ENCODE measurements at regions not wholly inside any gene's neighbourhood (a gene's known extent, or its start where the extent isn't known, plus 50 kb on each side); places are given as distances from the start of the nearest gene placed in this dataset.

GRCh38 chrX:130995439-130995838, 62.7 kb upstream of the ARHGAP36 start:
- no peaks in the 10 kb centered on the region for H3K9me3 Mint-ChIP-seq
- intact Hi-C loops (cut with micrococcal nuclease): no loop called here
- H3K27ac Mint-ChIP-seq: no peak overlapping the region
- no peaks in the 10 kb centered on the region for H3K4me1 ChIP-seq (ENCODE audit: control insufficient read depth in 2 of 2, insufficient read depth in 2 of 2, low read length in 2 of 2)
- ChIA-PET CTCF (no interaction called here), POLR2A (no interaction called here)
- DNase-seq: no peak
- H3K36me3 ChIP-seq (ENCODE audit: control insufficient read depth in 2 of 3, insufficient read depth in 3 of 3, low read length in 3 of 3): no peaks in the 10 kb centered on the region
- H3K36me3 Mint-ChIP-seq: no peaks in the 10 kb centered on the region
- H3K4me1 Mint-ChIP-seq: no peaks in the 10 kb centered on the region
- no peak overlapping the region for H3K27ac ChIP-seq (ENCODE audit: low read depth, low read length)
- no peaks in the 10 kb centered on the region for H3K27me3 ChIP-seq (ENCODE audit: control insufficient read depth in 2 of 2, insufficient read depth in 2 of 2, low read length in 2 of 2)
- H3K4me3 ChIP-seq (ENCODE audit: low read length): no peak overlapping the region
- no peak for ATAC-seq
- peaks cover 0 to 6% (median 0%) of the 10 kb centered on the region in 5 donors for H3K27me3 Mint-ChIP-seq
- no peaks in the 10 kb centered on the region for H3K9me3 ChIP-seq (ENCODE audit: control insufficient read depth in 2 of 3, low read length in 3 of 3)
- no peak overlapping the region for H3K4me3 Mint-ChIP-seq

GRCh38 chrX:130997314-130997713, 60.8 kb upstream of the ARHGAP36 start:
- no peak overlapping the region for H3K4me3 Mint-ChIP-seq
- H3K4me1 Mint-ChIP-seq: no peaks in the 10 kb centered on the region
- Histone ChIP-seq H3K36me3 (ENCODE audit: control insufficient read depth in 2 of 3, insufficient read depth in 3 of 3, low read length in 3 of 3) (no peaks in the 10 kb centered on the region), H3K4me1 (ENCODE audit: control insufficient read depth in 2 of 2, insufficient read depth in 2 of 2, low read length in 2 of 2) (no peaks in the 10 kb centered on the region), H3K4me3 (ENCODE audit: low read length) (no peak overlapping the region), H3K27me3 (ENCODE audit: control insufficient read depth in 2 of 2, insufficient read depth in 2 of 2, low read length in 2 of 2) (no peaks in the 10 kb centered on the region), H3K27ac (ENCODE audit: low read depth, low read length) (no peak overlapping the region), H3K9me3 (ENCODE audit: control insufficient read depth in 2 of 3, low read length in 3 of 3) (no peaks in the 10 kb centered on the region)
- no peaks in the 10 kb centered on the region for H3K36me3 Mint-ChIP-seq
- peaks cover 0 to 4% (median 0%) of the 10 kb centered on the region in 5 donors for H3K27me3 Mint-ChIP-seq
- POLR2A ChIA-PET: no interaction called here
- DNase-seq (no peak), ATAC-seq (no peak)
- H3K9me3 Mint-ChIP-seq: no peaks in the 10 kb centered on the region
- intact Hi-C loops (cut with micrococcal nuclease): no loop called here
- H3K27ac Mint-ChIP-seq: no peak overlapping the region
- CTCF ChIA-PET: no interaction called here

GRCh38 chrX:130999360-130999759, 58.8 kb upstream of the ARHGAP36 start:
- CTCF ChIA-PET: no interaction called here

More at GRCh38 chrX:130999360-130999759, 58.8 kb upstream of the ARHGAP36 start:
- H3K27ac Mint-ChIP-seq: no peak overlapping the region
- Histone ChIP-seq H3K27me3 (ENCODE audit: control insufficient read depth in 2 of 2, insufficient read depth in 2 of 2, low read length in 2 of 2) (no peaks in the 10 kb centered on the region), H3K36me3 (ENCODE audit: control insufficient read depth in 2 of 3, insufficient read depth in 3 of 3, low read length in 3 of 3) (no peaks in the 10 kb centered on the region), H3K27ac (ENCODE audit: low read depth, low read length) (no peak overlapping the region), H3K9me3 (ENCODE audit: control insufficient read depth in 2 of 3, low read length in 3 of 3) (no peaks in the 10 kb centered on the region), H3K4me1 (ENCODE audit: control insufficient read depth in 2 of 2, insufficient read depth in 2 of 2, low read length in 2 of 2) (no peaks in the 10 kb centered on the region), H3K4me3 (ENCODE audit: low read length) (no peak overlapping the region)
- POLR2A ChIA-PET: no interaction called here
- DNase-seq: no peak
- H3K27me3 Mint-ChIP-seq: peaks cover 0 to 4% (median 0%) of the 10 kb centered on the region in 5 donors
- intact Hi-C loops (cut with micrococcal nuclease): no loop called here
- H3K36me3 Mint-ChIP-seq: no peaks in the 10 kb centered on the region
- no peak for ATAC-seq
- H3K4me1 Mint-ChIP-seq: no peaks in the 10 kb centered on the region
- peaks cover 0 to 4% (median 0%) of the 10 kb centered on the region in 11 donors for H3K9me3 Mint-ChIP-seq
- no peak overlapping the region for H3K4me3 Mint-ChIP-seq
